HUES48 (cell line): ENCODE measurements at regions not wholly inside any gene's neighbourhood (a gene's known extent, or its start where the extent isn't known, plus 50 kb on each side); places are given as distances from the start of the nearest gene placed in this dataset.
"Not testable (repeated sequence)": the region's sequence is repeated elsewhere in the genome, so short reads cannot be mapped to it uniquely, and the experiment has no call there.

Experiments
- H3K27ac ChIP-seq: one replicate; pipeline ENCODE4 v1.7.0; 2013; ENCODE audit warnings: low read depth, low read length, inconsistent platforms
- H3K27me3 ChIP-seq: 2 replicates; pipeline ENCODE4 v1.6.1; 2013; ENCODE audit warnings: mild to moderate bottlenecking, low read length; ENCODE audit not compliant: control insufficient read depth, insufficient read depth
- H3K36me3 ChIP-seq: 2 replicates; pipeline ENCODE4 v1.6.1; 2013; ENCODE audit warnings: low read length; ENCODE audit not compliant: control insufficient read depth, insufficient read depth
- H3K4me1 ChIP-seq: 2 replicates; pipeline ENCODE4 v1.6.1; 2013; ENCODE audit warnings: mild to moderate bottlenecking, low read length; ENCODE audit not compliant: control insufficient read depth, insufficient read depth
- H3K4me3 ChIP-seq: 2 replicates; pipeline ENCODE4 v1.5.1; 2013; ENCODE audit warnings: mild to moderate bottlenecking, low read depth, low read length
- H3K9ac ChIP-seq: 2 replicates; pipeline ENCODE4 v1.6.1; 2013; ENCODE audit warnings: mild to moderate bottlenecking, low read depth, low read length, moderate library complexity
- H3K9me3 ChIP-seq: 2 replicates; pipeline ENCODE4 v1.6.1; 2013; ENCODE audit warnings: low read length; ENCODE audit not compliant: control insufficient read depth, insufficient read depth

DNA sequence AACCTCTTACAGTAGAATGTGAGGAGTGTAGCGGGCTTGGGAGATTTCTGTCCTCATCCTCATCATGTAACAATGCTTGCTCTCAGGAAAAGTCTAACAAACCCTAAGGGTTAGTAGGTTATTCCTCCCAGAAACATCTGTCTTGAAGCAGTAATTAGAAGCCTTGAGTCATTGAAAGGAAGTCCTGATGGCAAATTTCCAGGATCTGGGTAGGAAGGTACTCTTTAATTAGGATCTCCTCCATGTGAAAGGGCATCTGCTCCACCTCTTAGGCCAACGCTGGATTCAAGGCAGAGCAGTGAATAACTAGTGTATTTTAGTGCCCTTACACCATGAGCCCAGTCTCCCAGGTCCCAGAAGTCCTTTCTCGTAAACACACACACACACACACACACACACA lies 106.6 kb upstream of the BARHL2 start:
- Histone ChIP-seq H3K36me3 (no peaks in the 10 kb centered on the region), H3K4me1 (no peaks in the 10 kb centered on the region), H3K9me3 (no peaks in the 10 kb centered on the region), H3K27me3 (peaks cover 3% of the 10 kb centered on the region; the same call in 1 of the 2 replicates), H3K27ac (no peak overlapping the region), H3K4me3 (no peak overlapping the region), H3K9ac (no peak overlapping the region)

DNA sequence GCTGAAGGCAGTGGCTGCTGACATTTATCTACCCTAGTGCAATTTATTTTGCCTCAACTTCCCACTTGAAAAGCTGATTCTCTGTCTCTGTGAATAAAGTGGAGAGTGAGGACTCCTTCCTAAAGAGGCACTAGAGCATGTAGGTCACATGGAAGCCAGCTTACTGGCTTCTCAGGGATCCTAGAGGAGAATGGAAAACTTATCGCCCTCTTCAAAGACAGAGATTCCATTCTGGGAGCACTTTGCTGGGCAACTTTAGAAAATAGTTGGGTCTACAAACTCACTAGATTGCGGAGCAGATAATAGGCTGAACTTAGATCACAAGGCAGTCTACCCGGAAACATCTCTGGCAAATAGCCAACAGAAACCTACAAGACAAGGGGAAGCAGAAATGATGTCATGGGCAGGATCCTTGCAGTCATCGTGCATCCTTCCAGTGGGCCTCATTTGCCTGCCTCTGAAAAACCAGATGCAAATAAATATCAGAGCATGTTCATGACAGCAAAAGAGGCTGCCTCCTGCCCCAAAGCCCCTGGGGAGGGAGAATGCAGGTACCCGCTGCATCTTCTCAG lies 104.8 kb upstream of the BARHL2 start:
- H3K4me1 ChIP-seq: no peaks in the 10 kb centered on the region
- H3K4me3 ChIP-seq: no peak overlapping the region

DNA sequence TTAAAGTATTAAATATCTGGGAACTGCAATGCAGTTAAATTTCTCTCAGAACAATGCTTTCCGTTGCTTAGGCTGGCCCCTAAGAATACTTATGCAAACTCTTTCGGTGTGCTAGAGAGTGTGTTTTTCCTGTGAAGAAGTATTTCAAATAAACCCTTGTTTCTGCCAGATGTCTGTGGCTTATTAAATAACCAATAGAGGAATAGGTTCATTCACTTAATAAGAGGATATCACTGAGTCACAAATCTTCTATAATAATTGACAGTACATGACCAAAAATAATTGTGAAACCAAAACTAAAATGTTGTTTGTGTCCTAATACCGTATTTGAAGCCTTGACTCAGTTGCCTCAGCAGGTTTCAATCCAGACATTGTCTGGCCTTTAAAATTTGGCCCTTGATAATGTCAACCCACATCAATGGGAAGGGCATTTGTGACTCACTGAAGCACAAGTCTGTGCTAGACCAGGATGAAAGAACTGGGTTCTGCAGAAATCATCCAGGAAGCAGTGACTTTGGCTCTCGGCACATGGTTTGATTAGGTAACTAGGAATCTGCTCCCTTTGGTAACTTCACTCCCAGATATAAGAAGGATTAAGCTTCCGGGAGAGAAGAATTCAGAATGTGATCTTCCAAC lies 104.2 kb upstream of the BARHL2 start:
- no peaks in the 10 kb centered on the region for H3K4me1 ChIP-seq
- no peaks in the 10 kb centered on the region for H3K9me3 ChIP-seq
- H3K4me3 ChIP-seq: no peak overlapping the region
- no peaks in the 10 kb centered on the region for H3K36me3 ChIP-seq
- H3K27ac ChIP-seq: no peak overlapping the region
- H3K27me3 ChIP-seq: no peaks in the 10 kb centered on the region; the same call in 1 of the 2 replicates
- H3K9ac ChIP-seq: no peak overlapping the region

More for the DNA sequence above, 104.8 kb upstream of the BARHL2 start:
- Histone ChIP-seq H3K27ac (no peak overlapping the region), H3K9me3 (no peaks in the 10 kb centered on the region), H3K27me3 (no peaks in the 10 kb centered on the region; the same call in 1 of the 2 replicates), H3K36me3 (no peaks in the 10 kb centered on the region), H3K9ac (no peak overlapping the region)

DNA sequence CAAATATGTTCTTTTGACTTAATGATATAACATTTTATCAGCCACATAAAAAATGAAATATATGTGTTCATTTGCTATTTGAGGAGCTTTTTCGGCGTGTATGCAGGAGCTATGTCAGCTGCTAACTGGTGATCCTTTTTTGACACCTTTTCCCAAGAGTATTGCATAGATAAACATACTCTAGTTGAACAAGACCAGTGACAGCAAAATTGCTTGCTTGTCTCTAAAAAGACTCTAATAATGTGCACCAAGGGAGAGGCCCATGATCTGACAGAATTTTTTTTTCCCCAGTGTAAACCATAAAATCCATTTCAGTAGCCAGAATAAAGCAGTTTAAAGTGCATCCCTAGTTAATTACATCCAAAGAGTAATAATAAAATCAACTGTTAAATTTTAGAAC lies 103.6 kb upstream of the BARHL2 start:
- Histone ChIP-seq H3K27ac (no peak overlapping the region), H3K9me3 (no peaks in the 10 kb centered on the region), H3K4me3 (no peak overlapping the region)

DNA sequence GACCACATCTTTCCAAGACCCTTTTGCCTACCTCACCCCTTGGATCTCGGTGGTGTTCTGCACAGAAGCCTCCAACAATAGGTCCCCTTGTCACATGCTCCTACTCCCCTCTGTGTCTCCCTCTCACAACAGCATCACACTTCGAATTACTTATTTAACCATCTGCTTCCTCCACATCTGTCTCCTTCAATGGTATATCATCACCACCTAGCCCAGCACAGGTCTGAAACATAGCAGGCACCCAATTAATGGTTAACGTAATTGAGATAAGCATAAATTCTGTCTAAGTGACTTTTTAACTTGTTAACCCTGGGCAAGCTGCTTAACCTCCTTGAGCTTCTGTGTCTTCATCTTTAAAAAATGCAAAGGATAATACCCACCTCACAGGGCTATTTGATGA lies 100.3 kb upstream of the BARHL2 start:
- Histone ChIP-seq H3K36me3 (no peaks in the 10 kb centered on the region), H3K27ac (no peak overlapping the region), H3K27me3 (no peaks in the 10 kb centered on the region), H3K4me1 (no peaks in the 10 kb centered on the region), H3K4me3 (no peak overlapping the region), H3K9me3 (no peaks in the 10 kb centered on the region), H3K9ac (no peak overlapping the region)

More for the DNA sequence above, 103.6 kb upstream of the BARHL2 start:
- H3K27me3 ChIP-seq: no peaks in the 10 kb centered on the region; the same call in 1 of the 2 replicates
- no peak overlapping the region for H3K9ac ChIP-seq
- H3K4me1 ChIP-seq: no peaks in the 10 kb centered on the region
- H3K36me3 ChIP-seq: no peaks in the 10 kb centered on the region

DNA sequence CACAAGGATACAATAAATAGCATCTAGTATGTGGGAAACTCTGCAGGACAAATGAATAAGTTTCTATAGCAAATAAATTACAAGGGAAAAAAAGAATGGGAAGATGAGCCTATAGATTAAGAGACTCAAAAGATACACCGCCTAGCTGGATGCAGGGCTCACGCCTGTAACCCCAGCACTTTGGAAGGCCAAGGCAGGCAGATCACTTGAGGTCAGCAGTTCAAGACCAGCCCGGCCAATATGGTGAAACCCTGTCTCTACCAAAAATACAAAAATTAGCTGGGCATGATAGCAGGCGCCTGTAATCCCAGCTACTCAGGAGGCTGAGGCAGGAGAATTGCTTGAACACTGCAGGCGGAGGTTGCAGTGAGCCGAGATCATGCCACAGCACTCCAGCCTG lies 95.1 kb upstream of the BARHL2 start:
- not testable (repeated sequence) for H3K9me3 ChIP-seq, H3K36me3 ChIP-seq, H3K4me3 ChIP-seq, H3K9ac ChIP-seq, H3K27ac ChIP-seq
- peaks cover 26% of the 10 kb centered on the region for H3K4me1 ChIP-seq
- H3K27me3 ChIP-seq: peaks cover 36% of the 10 kb centered on the region

DNA sequence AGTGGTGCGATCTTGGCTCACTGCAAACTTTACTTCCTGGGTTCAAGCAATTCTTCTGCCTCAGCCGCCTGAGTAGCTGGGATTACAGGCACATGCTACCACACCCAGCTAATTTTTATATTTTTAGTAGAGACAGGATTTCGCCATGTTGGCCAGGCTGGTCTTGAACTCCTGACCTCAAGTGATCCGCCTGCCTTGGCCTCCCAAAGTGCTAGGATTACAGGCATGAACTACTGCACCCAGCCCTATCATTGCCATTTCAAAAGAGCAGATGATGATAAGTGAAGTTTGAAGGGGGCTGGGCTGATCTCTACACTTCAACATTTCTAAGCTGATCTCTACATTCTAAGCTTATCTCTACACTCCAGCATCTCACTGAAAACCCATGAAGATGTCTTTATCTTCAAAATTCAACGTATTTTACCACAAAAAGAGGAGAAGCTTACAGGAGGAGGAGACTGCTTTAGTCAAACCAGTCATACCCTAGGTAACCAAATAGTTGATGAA lies 94.4 kb upstream of the BARHL2 start:
- H3K27me3 ChIP-seq: peaks cover 43% of the 10 kb centered on the region
- not testable (repeated sequence) for H3K9ac ChIP-seq, H3K36me3 ChIP-seq, H3K27ac ChIP-seq, H3K9me3 ChIP-seq, H3K4me3 ChIP-seq
- peaks cover 26% of the 10 kb centered on the region for H3K4me1 ChIP-seq

DNA sequence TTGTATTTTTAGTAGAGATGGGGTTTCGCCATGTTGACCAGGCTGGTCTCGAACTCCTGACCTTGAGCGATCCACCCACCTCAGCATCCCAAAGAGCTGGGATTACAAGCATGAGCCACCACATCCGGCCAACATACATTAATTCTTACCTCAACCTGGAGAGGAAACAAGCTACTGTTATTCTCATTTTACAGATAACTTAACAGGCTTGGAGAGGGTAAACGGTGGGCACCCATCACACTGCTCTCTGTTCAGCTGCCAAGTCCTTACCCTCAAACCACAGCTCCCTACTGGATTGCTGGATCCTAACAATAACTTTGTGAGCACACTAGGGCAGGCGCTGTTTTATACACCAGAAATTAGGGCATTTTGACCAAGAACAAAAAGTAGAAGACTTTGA lies 93.6 kb upstream of the BARHL2 start:
- no peak overlapping the region for H3K4me3 ChIP-seq
- H3K9ac ChIP-seq: no peak overlapping the region
- no peaks in the 10 kb centered on the region for H3K9me3 ChIP-seq
- H3K27ac ChIP-seq: no peak overlapping the region
- H3K27me3 ChIP-seq: peaks cover 45% of the 10 kb centered on the region
- peaks cover 26% of the 10 kb centered on the region for H3K4me1 ChIP-seq
- no peaks in the 10 kb centered on the region for H3K36me3 ChIP-seq

DNA sequence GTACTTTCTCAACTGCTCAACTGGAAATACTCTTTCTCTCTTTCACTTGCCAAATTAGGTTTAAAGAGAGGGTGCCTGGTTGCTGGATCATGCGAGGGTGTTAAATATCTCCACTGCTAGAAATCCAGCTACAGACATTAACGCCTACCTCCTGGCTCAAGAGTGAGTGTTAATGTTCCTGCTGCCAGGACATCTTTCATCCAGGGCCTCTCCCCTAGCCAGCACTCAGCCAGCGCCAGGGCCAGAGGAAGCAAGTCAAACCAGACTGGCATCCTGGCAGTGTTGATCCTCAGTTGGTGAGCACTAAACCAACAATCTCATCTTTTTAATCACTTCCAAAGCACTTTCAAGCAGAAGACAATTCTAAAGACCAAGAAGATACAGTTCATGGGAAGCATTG lies 92.9 kb upstream of the BARHL2 start:
- Histone ChIP-seq H3K36me3 (no peaks in the 10 kb centered on the region), H3K27me3 (peaks cover 45% of the 10 kb centered on the region), H3K9me3 (no peaks in the 10 kb centered on the region), H3K27ac (peak overlapping the region; percentile 88), H3K4me3 (no peak overlapping the region), H3K9ac (no peak overlapping the region), H3K4me1 (peaks cover 26% of the 10 kb centered on the region)

DNA sequence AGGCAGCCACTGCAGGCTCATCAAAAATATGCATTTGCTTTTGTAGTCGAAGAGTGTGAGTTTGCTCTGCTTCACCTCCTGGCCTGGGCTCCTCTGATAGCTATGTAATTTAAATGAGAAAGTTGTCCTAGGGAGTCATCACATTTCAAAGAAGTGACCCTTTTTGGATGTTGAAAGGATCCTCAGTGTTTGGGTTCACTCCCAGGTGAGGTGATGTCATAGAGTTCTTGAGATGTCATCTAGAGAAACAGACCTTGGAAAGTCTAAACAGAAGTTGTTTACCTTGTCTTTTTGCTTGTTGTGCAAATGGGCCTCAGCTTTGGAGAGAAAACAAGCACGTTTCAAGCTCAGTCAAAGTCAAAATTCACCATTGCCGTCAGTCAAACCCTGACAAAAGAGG lies 92.0 kb upstream of the BARHL2 start:
- Histone ChIP-seq H3K27me3 (peaks cover 45% of the 10 kb centered on the region), H3K27ac (peak overlapping the region; percentile 88), H3K4me3 (peak overlapping the region; percentile 17; the same call in 1 of the 2 replicates), H3K4me1 (peaks cover 26% of the 10 kb centered on the region), H3K9ac (no peak overlapping the region), H3K9me3 (no peaks in the 10 kb centered on the region), H3K36me3 (no peaks in the 10 kb centered on the region)

DNA sequence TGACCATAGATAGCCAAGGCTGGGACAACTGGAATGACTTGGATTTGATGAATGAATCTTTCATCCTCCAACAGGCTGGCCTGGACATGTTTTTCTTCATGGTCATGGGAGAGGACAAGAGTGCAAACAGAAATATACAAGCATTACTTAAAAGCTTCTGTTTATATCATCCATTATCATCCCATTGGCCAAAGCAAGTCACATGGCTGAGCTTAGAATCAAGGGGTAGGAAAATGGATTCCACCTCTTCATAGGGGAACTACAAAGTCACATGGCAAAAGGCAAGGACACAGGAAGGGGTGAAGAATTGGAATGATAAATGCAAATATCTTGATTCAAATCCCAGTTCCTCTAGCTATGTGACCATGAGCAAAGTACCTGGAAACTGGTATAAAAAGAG lies 90.2 kb upstream of the BARHL2 start:
- Histone ChIP-seq H3K36me3 (no peaks in the 10 kb centered on the region), H3K9ac (no peak overlapping the region), H3K27ac (no peak overlapping the region), H3K9me3 (no peaks in the 10 kb centered on the region), H3K27me3 (peaks cover 45% of the 10 kb centered on the region), H3K4me3 (no peak overlapping the region), H3K4me1 (peaks cover 26% of the 10 kb centered on the region)
